Fibroblast of skin of left quadriceps (primary cell): ENCODE measurements at regions not wholly inside any gene's neighbourhood (a gene's known extent, or its start where the extent isn't known, plus 50 kb on each side); places are given as distances from the start of the nearest gene placed in this dataset.

Experiments used
- DNase-seq, 2 experiments: peaks; one replicate each; pipeline ENCODE4 v3.0.0-alpha.2; 2013; ENCODE audit warnings: low read depth in 2 of 2

GRCh38 chr4:187414716-187415115, 580.9 kb upstream of the ZFP42 start:
- no peak for DNase-seq

DNA sequence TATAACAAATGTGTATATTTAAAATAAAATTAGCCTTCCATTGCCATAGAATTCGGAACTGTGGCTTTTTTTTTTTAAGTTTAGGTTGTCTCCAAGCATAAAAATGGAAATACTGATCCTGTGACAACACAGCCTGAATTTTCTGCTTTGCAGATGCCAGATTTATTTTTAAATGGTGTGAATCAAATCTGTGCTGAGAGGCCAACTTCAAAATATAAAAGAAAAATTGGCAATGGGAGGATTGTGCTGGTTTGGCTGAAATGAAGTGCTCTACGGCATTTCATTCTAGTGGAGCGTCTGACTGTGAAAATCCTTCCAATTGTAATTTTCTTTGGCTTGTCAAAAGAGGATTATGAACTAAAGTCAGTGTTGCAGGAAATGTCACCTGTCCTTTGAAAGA, 580.3 kb upstream of the ZFP42 start:
- DNase-seq: no peak

DNA sequence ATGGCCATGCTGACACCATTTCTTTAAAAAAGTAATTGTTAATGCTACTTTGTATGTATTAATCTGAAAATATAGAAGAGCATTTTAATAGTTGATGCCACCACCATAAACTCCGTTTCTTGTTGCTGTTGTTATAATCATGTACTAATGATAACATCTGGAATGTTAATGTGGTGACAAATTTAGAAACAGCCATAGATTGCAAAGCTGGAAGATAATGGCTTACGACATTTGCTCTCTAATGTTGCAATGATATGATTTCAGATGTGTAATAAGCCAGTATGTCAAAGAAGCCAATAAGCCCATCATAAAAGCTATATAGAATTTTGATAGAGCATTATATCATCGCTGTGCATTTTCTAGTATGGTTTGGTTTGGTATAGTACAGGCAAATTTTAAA, 579.4 kb upstream of the ZFP42 start:
- DNase-seq: no peak

DNA sequence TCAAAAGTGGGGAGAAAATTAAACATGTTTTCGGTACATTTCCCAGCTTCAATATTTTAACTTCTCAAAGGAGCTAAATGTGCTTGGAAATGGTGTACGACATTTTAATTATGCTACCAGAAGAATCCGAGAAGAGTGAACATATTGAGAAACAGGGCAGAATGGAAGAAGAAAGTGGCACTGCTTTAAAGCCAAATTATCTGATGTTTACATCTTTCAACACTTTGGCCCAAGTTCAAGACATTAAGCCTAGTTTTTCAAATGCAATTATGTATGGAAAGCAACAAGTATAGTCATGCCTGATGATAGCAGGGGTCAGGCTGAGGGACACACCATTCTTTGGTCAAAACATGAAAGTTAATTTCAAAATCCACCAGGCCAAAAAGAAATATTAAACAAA, 577.9 kb upstream of the ZFP42 start:
- DNase-seq: no peak

DNA sequence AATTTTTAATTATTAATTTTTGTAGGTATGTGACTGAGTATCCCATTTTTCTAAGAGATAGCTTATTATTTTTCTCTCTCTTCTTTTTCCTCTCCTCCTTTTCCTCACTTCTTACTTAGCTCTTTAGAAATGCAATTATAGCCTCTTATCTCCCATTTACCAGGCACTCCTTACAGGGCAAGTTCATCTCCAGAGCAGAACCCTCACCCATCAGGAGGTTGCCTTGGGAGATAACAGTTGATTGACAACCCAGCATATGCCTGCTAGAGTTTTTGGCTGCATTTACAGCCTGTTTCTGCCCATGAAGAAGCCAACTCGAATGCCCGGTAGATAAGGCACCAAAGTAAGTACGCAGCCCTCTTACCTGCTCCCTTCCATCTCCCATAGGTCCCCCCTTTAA, 572.9 kb upstream of the ZFP42 start:
- DNase-seq: no peak

GRCh38 chr4:187424636-187425035, 570.9 kb upstream of the ZFP42 start:
- no peak for DNase-seq

GRCh38 chr4:187426511-187426910, 569.1 kb upstream of the ZFP42 start:
- DNase-seq: no peak

- DNase-seq: no peak
Observed at GRCh38 chr4:187432310-187432709, 563.3 kb upstream of the ZFP42 start.

- DNase-seq: no peak
Observed at GRCh38 chr4:187433141-187433540, 562.4 kb upstream of the ZFP42 start.

DNA sequence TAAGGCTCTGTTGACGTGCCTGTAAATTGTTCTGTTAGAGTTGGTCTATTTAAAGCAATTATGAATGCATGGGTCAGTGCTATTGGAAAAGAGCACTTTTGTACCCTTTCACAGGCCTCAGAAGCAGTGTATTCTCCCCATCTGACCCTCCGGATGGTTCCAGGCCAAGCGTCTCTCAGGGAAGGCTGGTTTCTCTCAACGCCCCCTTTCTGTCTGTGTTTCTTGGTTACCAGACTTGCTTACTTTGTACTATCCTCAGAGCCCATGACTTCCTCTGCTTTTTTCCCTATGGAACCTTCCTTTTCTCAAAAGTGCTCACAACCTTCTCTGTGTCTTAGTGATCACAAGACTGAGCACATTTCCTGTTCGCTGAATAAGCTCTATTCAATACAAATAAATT, 559.3 kb upstream of the ZFP42 start:
- DNase-seq: no peak

DNA sequence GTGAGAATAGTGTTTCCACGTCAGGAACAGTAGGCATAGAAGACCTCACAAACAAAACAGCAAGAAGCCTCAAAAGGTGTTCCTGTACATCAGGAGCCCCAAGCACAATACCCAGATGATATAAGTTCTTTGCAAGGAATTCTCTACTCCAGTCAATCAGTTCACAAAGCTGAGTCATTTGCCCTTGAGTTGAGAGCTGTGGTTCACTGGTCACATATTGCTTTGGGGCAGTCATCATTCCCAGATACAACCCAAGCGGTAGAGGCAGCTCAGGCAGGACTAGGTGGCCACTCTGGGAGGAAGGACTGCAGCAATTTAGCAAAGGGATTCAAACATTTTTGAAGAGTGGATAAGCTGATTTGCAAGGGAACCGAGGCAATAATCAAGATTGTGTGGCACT, 551.5 kb upstream of the ZFP42 start:
- no peak for DNase-seq

GRCh38 chr4:187449702-187450101, 545.9 kb upstream of the ZFP42 start:
- no peak for DNase-seq

DNA sequence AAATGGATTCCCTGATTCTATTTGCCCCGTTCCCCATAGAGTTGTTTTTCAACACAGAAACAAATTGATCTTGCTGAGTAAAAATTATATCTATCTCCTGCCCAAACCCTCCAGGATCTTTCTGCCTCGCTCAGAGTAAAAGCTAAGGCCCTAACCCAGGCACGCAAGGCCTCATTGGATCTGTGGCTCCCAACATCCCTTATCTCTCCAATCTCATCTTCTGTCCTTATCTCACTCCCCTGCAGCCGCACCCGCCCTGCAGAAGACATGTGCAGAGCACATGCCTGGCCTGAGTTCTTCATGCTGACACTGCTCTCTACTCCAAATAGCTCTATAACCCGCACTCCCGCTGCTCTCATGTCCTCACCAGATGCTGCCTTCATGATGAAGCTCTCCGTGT, 543.8 kb upstream of the ZFP42 start:
- no peak for DNase-seq

DNA sequence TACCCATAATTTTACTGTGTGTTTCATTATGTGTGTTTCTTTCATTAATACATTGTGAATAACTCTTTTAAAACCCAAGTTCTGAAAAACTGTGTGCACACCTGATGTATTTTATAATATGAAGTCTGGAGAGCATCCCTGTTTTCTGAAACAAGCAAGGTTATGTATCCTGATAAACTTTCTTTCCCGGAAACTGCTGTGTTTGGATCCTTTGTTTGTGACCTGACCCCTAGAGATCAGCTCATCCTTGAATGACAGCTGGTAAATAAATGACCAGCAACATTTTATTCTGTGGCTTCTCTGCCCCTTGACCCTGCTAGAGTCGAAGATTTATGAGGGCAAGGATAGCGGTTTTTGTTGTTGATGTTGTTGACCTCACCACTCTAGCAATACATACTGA, 535.6 kb upstream of the ZFP42 start:
- DNase-seq: no peak

- DNase-seq: no peak
Observed at GRCh38 chr4:187464573-187464972, 531.0 kb upstream of the ZFP42 start.

DNA sequence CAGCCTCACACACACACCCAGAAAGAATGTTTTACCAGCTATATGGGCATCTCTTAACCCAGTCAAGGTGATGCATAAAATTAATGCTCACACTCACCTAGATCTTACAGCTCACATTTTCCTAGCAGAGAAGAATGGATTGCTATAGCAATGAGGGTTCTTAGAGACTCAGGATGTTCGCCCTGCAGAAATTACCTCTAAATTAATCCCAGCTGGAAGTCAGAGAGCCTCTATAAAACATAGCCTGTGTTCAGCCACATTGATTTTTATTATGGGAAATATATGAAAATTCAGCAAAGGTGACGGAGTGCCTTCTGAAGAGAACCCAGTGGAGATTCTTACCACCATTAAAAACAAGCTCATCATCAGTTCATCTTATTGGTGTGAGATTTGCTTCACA, 528.3 kb upstream of the ZFP42 start:
- no peak for DNase-seq

GRCh38 chr4:187469627-187470026, 525.9 kb upstream of the ZFP42 start:
- DNase-seq: no peak

DNA sequence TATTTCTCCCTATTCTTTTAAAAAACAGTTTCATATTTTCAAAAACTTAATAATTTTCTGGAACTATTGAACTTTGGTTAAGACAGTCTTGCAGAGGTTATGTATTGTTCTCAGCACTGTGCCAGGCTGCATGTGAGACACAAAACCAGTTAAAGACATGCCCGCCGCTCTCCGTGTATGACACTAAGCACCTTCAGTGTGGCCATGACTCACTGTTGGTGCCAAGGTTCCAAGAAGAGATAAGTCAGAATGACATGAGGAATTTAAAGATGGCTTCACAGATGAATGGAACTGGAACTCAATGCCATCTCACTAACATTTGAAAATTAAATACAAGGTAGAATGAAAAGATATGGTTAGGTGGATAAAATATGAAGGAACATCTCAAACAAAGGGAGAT, 525.5 kb upstream of the ZFP42 start:
- no peak for DNase-seq

GRCh38 chr4:187474238-187474637, 521.3 kb upstream of the ZFP42 start:
- DNase-seq: no peak

DNA sequence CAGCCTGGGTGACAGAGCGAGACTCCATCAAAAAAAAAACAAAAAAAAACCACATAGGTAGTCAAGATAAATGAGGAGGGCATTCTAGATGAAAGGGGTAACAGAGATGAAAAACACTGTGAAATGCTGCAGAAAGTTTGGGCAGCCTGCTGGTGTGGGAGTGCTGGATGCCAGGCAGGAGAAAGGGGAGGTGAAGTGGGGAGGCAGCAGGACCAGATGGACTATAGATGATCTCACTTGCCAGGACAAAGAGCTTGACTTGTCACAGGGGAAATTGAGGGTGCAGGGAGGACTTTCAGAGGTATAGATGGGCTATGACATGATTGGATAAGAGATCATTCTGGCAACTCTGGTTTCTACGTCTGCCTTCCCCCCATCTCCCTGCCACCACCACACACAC, 519.7 kb upstream of the ZFP42 start:
- DNase-seq: no peak

DNA sequence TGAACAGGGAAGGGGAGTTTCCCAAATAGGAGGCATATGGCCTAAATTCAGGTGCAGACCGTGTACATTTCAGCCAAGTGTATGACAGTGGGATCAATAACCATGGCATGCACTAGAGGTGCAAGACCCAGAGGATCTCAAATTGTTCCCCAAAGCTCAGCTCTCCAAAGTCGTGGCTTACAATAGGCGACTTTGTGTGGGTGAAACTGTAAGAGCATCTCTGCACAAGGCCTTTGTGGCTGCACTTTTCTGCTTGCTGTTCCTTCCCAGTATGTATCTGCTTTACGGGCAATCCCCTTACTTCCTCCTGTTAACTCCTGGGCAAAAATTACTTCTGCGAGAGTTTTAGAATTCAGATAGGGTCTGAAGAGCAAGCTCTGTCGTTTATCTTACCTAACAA, 518.3 kb upstream of the ZFP42 start:
- no peak for DNase-seq

- peak; percentile 74 to 75 for DNase-seq
Observed at GRCh38 chr4:187478292-187479140, 517.1 kb upstream of the ZFP42 start.

GRCh38 chr4:187479511-187479910, 516.1 kb upstream of the ZFP42 start:
- DNase-seq: no peak
